NCI-H1436 (cell line): ENCODE measurements at regions not wholly inside any gene's neighbourhood (a gene's known extent, or its start where the extent isn't known, plus 50 kb on each side); places are given as distances from the start of the nearest gene placed in this dataset.
A peak's percentile ranks its signal among the peaks of the same experiment; 100 is the strongest.
"Not testable (repeated sequence)": the region's sequence is repeated elsewhere in the genome, so short reads cannot be mapped to it uniquely, and the experiment has no call there.

Experiments used
- DNase-seq: peaks from one replicate; lab custom pipeline; 2025; lab: John Stamatoyannopoulos, UW

- DNase-seq: not testable (repeated sequence)
Measured at GRCh38 chr2:146970981-146971380, 873.8 kb upstream of the ACVR2A start.

GRCh38 chr2:146969703-146970102, 875.1 kb upstream of the ACVR2A start:
- DNase-seq: not testable (repeated sequence)

GRCh38 chr2:146964494-146964893, 880.3 kb upstream of the ACVR2A start:
- DNase-seq: no peak

- no peak for DNase-seq
Measured at GRCh38 chr2:146954544-146954943, 890.3 kb upstream of the ACVR2A start.

GRCh38 chr2:146952696-146953095, 892.1 kb upstream of the ACVR2A start:
- no peak for DNase-seq

GRCh38 chr2:146950911-146951310, 893.9 kb upstream of the ACVR2A start:
- DNase-seq: peak; percentile 74

- DNase-seq: no peak
Measured at GRCh38 chr2:146950361-146950760, 894.5 kb upstream of the ACVR2A start.

- no peak for DNase-seq
Measured at GRCh38 chr2:146949400-146949799, 895.4 kb upstream of the ACVR2A start.

- DNase-seq: no peak
Measured at GRCh38 chr2:146944601-146945000, 900.2 kb upstream of the ACVR2A start.

- DNase-seq: no peak
Measured at GRCh38 chr2:146939991-146940685, 904.7 kb upstream of the ACVR2A start.

- no peak for DNase-seq
Measured at GRCh38 chr2:146934921-146935320, 909.9 kb upstream of the ACVR2A start.

GRCh38 chr2:146931109-146931508, 913.7 kb upstream of the ACVR2A start:
- no peak for DNase-seq

GRCh38 chr2:146927080-146927711, 917.6 kb upstream of the ACVR2A start:
- DNase-seq: no peak

- no peak for DNase-seq
Measured at GRCh38 chr2:146918280-146918679, 926.5 kb upstream of the ACVR2A start.

- no peak for DNase-seq
Measured at GRCh38 chr2:146917431-146918042, 927.3 kb upstream of the ACVR2A start.

GRCh38 chr2:146916914-146917313, 927.9 kb upstream of the ACVR2A start:
- no peak for DNase-seq

GRCh38 chr2:146913476-146913875, 931.4 kb upstream of the ACVR2A start:
- no peak for DNase-seq

GRCh38 chr2:146912536-146912935, 932.3 kb upstream of the ACVR2A start:
- no peak for DNase-seq

- no peak for DNase-seq
Measured at GRCh38 chr2:146908776-146909175, 936.1 kb upstream of the ACVR2A start.

- no peak for DNase-seq
Measured at GRCh38 chr2:146898083-146898482, 946.7 kb upstream of the ACVR2A start.

- DNase-seq: no peak
Measured at GRCh38 chr2:146894514-146894913, 950.3 kb upstream of the ACVR2A start.

- no peak for DNase-seq
Measured at GRCh38 chr2:146893500-146894041, 951.3 kb upstream of the ACVR2A start.

GRCh38 chr2:146890491-146890890, 954.3 kb upstream of the ACVR2A start:
- no peak for DNase-seq
